HEK293 (cell line): ENCODE measurements at regions not wholly inside any gene's neighbourhood (a gene's known extent, or its start where the extent isn't known, plus 50 kb on each side); places are given as distances from the start of the nearest gene placed in this dataset.

ENCODE experiments used
- CTCF ChIA-PET: fragments of 350-600 bp; formaldehyde crosslinking; extraction: SDS; loops from one replicate; lab custom pipeline; 2021; ENCODE audit warnings: antibody characterized with exemption; lab: Yijun Ruan, JAX
- POLR2A ChIA-PET: fragments of 300-600 bp; formaldehyde crosslinking; extraction: SDS; loops from one replicate; lab custom pipeline; 2020; ENCODE audit warnings: antibody characterized with exemption, inconsistent platforms; lab: Yijun Ruan, JAX
- H3K27ac ChIP-seq: fragments of 200-500 bp; sonication (Bioruptor generic); 2 replicates; pipeline ENCODE4 v1.5.1; 2014; ENCODE audit warnings: low read depth, low read length, control low read depth, inconsistent platforms; ENCODE audit errors: extremely low read depth
- H3K36me3 ChIP-seq, 2 experiments: fragments of 200-500 bp in 1 of 2; sonication (Bioruptor generic) in 1 of 2; 1 replicate in 1 of 2; 2 replicates in 1 of 2; pipeline ENCODE4 v1.5.1; 2014 to 2017; ENCODE audit warnings: inconsistent platforms in 2 of 2, low read length in 2 of 2; ENCODE audit not compliant: control insufficient read depth in 2 of 2, insufficient read depth in 1 of 2
- H3K4me1 ChIP-seq: fragments of 200-500 bp; sonication (Bioruptor generic); 2 replicates; pipeline ENCODE4 v1.5.1; 2014; ENCODE audit warnings: mild to moderate bottlenecking, low read length, inconsistent platforms; ENCODE audit not compliant: control insufficient read depth, insufficient read depth
- H3K4me3 ChIP-seq: 2 replicates; pipeline ENCODE4 v1.5.1; 2011; ENCODE audit warnings: low read depth, mild to moderate bottlenecking, control low read depth, low read length, moderate library complexity
- H3K9me3 ChIP-seq: fragments of 200-500 bp; sonication (Bioruptor generic); 2 replicates; pipeline ENCODE4 v1.5.1; 2014; ENCODE audit warnings: low read depth, low read length, inconsistent platforms; ENCODE audit not compliant: control insufficient read depth, insufficient read depth
- AEBP2 ChIP-seq: fragments of 450-650 bp; formaldehyde crosslinking; IDR thresholded peaks from 2 replicates; pipeline ENCODE4 v1.5.1; 2016; ENCODE audit warnings: missing biosample characterization, missing genetic modification characterization, borderline replicate concordance
- PBX3 ChIP-seq: sonication (generic); formaldehyde crosslinking; IDR thresholded peaks from 2 replicates; pipeline ENCODE4 v1.8.1; 2022; ENCODE audit warnings: mild to moderate bottlenecking, moderate library complexity, missing genetic modification reagents
- RBAK ChIP-seq: fragments of 450-650 bp; formaldehyde crosslinking; IDR thresholded peaks from 2 replicates; pipeline ENCODE4 v1.5.1; 2016; ENCODE audit warnings: missing biosample characterization, missing genetic modification characterization
- SALL2 ChIP-seq: fragments of 450-650 bp; formaldehyde crosslinking; IDR thresholded peaks from 2 replicates; pipeline ENCODE4 v1.5.0; 2017; ENCODE audit warnings: missing biosample characterization, mild to moderate bottlenecking, missing genetic modification characterization, borderline replicate concordance
- SP7 ChIP-seq: fragments of 450-650 bp; formaldehyde crosslinking; IDR thresholded peaks from 2 replicates; pipeline ENCODE4 v1.5.1; 2016; ENCODE audit warnings: missing biosample characterization, missing genetic modification characterization
- ZBTB1 ChIP-seq: fragments of 450-650 bp; formaldehyde crosslinking; IDR thresholded peaks from 2 replicates; pipeline ENCODE4 v1.5.1; 2016; ENCODE audit warnings: missing biosample characterization, missing genetic modification characterization
- ZNF2 ChIP-seq: fragments of 450-650 bp; formaldehyde crosslinking; IDR thresholded peaks from 2 replicates; pipeline ENCODE4 v1.5.1; 2016; ENCODE audit warnings: missing biosample characterization, missing genetic modification characterization
- ZNF302 ChIP-seq: fragments of 450-650 bp; formaldehyde crosslinking; IDR thresholded peaks from 2 replicates; pipeline ENCODE4 v1.5.1; 2016; ENCODE audit warnings: missing biosample characterization, missing genetic modification characterization, low read depth
- ZNF311 ChIP-seq: fragments of 450-650 bp; formaldehyde crosslinking; IDR thresholded peaks from 2 replicates; pipeline ENCODE4 v1.5.1; 2017; ENCODE audit warnings: missing biosample characterization, missing genetic modification characterization, borderline replicate concordance
- ZNF416 ChIP-seq: fragments of 450-650 bp; formaldehyde crosslinking; IDR thresholded peaks from 2 replicates; pipeline ENCODE4 v1.5.1; 2016; ENCODE audit warnings: missing biosample characterization, missing genetic modification characterization
- ZNF580 ChIP-seq: fragments of 450-650 bp; formaldehyde crosslinking; IDR thresholded peaks from 2 replicates; pipeline ENCODE4 v1.5.1; 2016; ENCODE audit warnings: missing biosample characterization, missing genetic modification characterization
- ZNF585B ChIP-seq: fragments of 450-650 bp; formaldehyde crosslinking; IDR thresholded peaks from 2 replicates; pipeline ENCODE4 v1.5.1; 2016; ENCODE audit warnings: missing biosample characterization, missing genetic modification characterization
- ZNF600 ChIP-seq: fragments of 450-650 bp; formaldehyde crosslinking; IDR thresholded peaks from 2 replicates; pipeline ENCODE4 v1.5.1; 2016; ENCODE audit warnings: missing biosample characterization, missing genetic modification characterization
- ZNF610 ChIP-seq: fragments of 450-650 bp; formaldehyde crosslinking; IDR thresholded peaks from 2 replicates; pipeline ENCODE4 v1.5.1; 2016; ENCODE audit warnings: missing biosample characterization, missing genetic modification characterization, borderline replicate concordance
- ZNF621 ChIP-seq: fragments of 450-650 bp; formaldehyde crosslinking; IDR thresholded peaks from 2 replicates; pipeline ENCODE4 v1.5.1; 2017; ENCODE audit warnings: missing biosample characterization, missing genetic modification characterization
- ZNF645 ChIP-seq: fragments of 450-650 bp; formaldehyde crosslinking; IDR thresholded peaks from 2 replicates; pipeline ENCODE4; 2016; ENCODE audit warnings: missing biosample characterization, missing genetic modification characterization
- ZNF830 ChIP-seq: fragments of 450-650 bp; IDR thresholded peaks from 2 replicates; pipeline ENCODE4 v1.5.0; 2018; ENCODE audit warnings: missing biosample characterization, missing genetic modification characterization, low read depth, mild to moderate bottlenecking, moderate library complexity

- H3K9me3 ChIP-seq: no peaks in the 10 kb centered on the region
- no peak overlapping the region for H3K4me3 ChIP-seq
- H3K27ac ChIP-seq: no peak overlapping the region
- CTCF ChIA-PET: no interaction called here
- TF ChIP-seq ZNF2 (tag by site-specific recombination) (no peak), ZNF311 (tag by site-specific recombination) (no peak), ZNF416 (tag by site-specific recombination) (no peak), ZNF610 (tag by site-specific recombination) (no peak), SALL2 (no peak)
- H3K4me1 ChIP-seq: no peaks in the 10 kb centered on the region
- POLR2A ChIA-PET: no interaction called here
- H3K36me3 ChIP-seq: no peaks in the 10 kb centered on the region
These were observed 726.3 kb downstream of the RAPGEF2 start for GRCh38 chr4:159829184-159829583.

GRCh38 chr4:159837071-159837470, 734.2 kb downstream of the RAPGEF2 start:
- no peak overlapping the region for H3K4me3 ChIP-seq
- POLR2A ChIA-PET: no interaction called here
- H3K4me1 ChIP-seq: no peaks in the 10 kb centered on the region
- CTCF ChIA-PET: no interaction called here
- H3K36me3 ChIP-seq: no peaks in the 10 kb centered on the region
- no peaks in the 10 kb centered on the region for H3K9me3 ChIP-seq
- no peak overlapping the region for H3K27ac ChIP-seq
- TF ChIP-seq ZBTB1 (tag by site-specific recombination): no peak
- TF ChIP-seq ZNF645 (tag by site-specific recombination): no peak
- no peak for TF ChIP-seq ZNF600 (tag by site-specific recombination)
- no peak for TF ChIP-seq ZNF585B (tag by site-specific recombination)
- TF ChIP-seq ZNF580: no peak

GRCh38 chr4:159855731-159856130, 752.9 kb downstream of the RAPGEF2 start:
- Histone ChIP-seq H3K27ac (no peak overlapping the region), H3K4me1 (no peaks in the 10 kb centered on the region), H3K9me3 (no peaks in the 10 kb centered on the region), H3K36me3 (no peaks in the 10 kb centered on the region), H3K4me3 (no peak overlapping the region)
- no peak for TF ChIP-seq ZNF830 (tag by site-specific recombination)
- ChIA-PET POLR2A (no interaction called here), CTCF (no interaction called here)

- Histone ChIP-seq H3K4me3 (no peak overlapping the region), H3K36me3 (no peaks in the 10 kb centered on the region), H3K27ac (no peak overlapping the region), H3K4me1 (no peaks in the 10 kb centered on the region), H3K9me3 (no peaks in the 10 kb centered on the region)
- POLR2A ChIA-PET: no interaction called here
- CTCF ChIA-PET: no interaction called here
- TF ChIP-seq AEBP2 (tag by site-specific recombination) (no peak), RBAK (tag by site-specific recombination) (no peak)
These were observed 753.6 kb downstream of the RAPGEF2 start for GRCh38 chr4:159856451-159856850.

GRCh38 chr4:159859656-159860148, 756.8 kb downstream of the RAPGEF2 start:
- Histone ChIP-seq H3K9me3 (no peaks in the 10 kb centered on the region), H3K36me3 (no peaks in the 10 kb centered on the region), H3K4me3 (no peak overlapping the region), H3K4me1 (no peaks in the 10 kb centered on the region), H3K27ac (no peak overlapping the region)
- ChIA-PET CTCF (no interaction called here), POLR2A (no interaction called here)
- no peak for TF ChIP-seq ZNF302
- no peak for TF ChIP-seq ZNF621 (tag by site-specific recombination)
- TF ChIP-seq SP7 (tag by site-specific recombination): no peak
- no peak for TF ChIP-seq PBX3
